ENCODE measurements at regions not wholly inside any gene's neighbourhood (a gene's known extent, or its start where the extent isn't known, plus 50 kb on each side); places are given as distances from the start of the nearest gene placed in this dataset.
A peak's percentile ranks its signal among the peaks of the same experiment; 100 is the strongest.

DNA sequence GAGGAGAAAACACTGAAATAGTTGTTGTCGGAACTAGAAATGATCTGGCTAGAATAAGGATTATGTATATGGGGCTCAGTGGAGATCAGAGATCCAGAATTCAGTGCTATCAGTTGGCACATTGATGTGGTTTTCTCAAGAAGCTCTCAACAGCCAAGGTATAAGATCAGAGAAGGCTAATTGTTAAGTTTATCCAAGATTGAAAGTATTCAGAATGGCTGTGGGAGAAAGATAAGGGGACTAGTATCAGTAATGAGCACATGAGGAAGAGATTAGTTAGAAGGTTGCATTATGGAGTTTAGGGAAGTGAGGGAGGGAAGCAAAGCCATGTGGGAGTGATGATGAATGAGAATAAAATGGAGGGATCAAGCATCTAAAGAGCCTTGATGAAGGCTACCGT, 128.1 kb upstream of the MIS18BP1 start:
- Histone ChIP-seq H2AFZ (ENCODE audit: low read depth, low read length) (no peak overlapping the region), H4K20me1 (ENCODE audit: insufficient read depth) (no peaks in the 10 kb centered on the region)

GRCh38 chr14:45377166-45377565, 124.2 kb upstream of the MIS18BP1 start:
- Histone ChIP-seq H3K79me2 (replicated peaks; ENCODE audit: insufficient read depth, low read length) (no peaks in the 10 kb centered on the region), H3K4me3 (ENCODE audit: low read length) (no peak overlapping the region), H4K20me1 (ENCODE audit: insufficient read depth) (no peaks in the 10 kb centered on the region), H3K27ac (ENCODE audit: low read length) (peak overlapping the region; percentile 50), H3K36me3 (ENCODE audit: insufficient read depth, low read length) (no peaks in the 10 kb centered on the region), H2AFZ (ENCODE audit: low read depth, low read length) (no peak overlapping the region), H3K9me2 (ENCODE audit: insufficient read depth, low read length) (no peaks in the 10 kb centered on the region), H3K9me3 (ENCODE audit: low read length) (no peaks in the 10 kb centered on the region), H3K9ac (ENCODE audit: low read length) (no peak overlapping the region), H3K27me3 (ENCODE audit: insufficient read depth, low read depth, low read length) (no peaks in the 10 kb centered on the region), H3K4me2 (ENCODE audit: low read length) (no peak overlapping the region), H3F3A (ENCODE audit: insufficient read depth, low read length, poor library complexity, severe bottlenecking) (no peaks in the 10 kb centered on the region)
- TF ChIP-seq TAF1 (IDR thresholded peaks at IDR 0.05; ENCODE audit: low read depth) (no peak), EZH2 (IDR thresholded peaks at IDR 0.05; ENCODE audit: borderline replicate concordance, insufficient read depth, low read length, poor library complexity, severe bottlenecking) (no peak), POLR2AphosphoS5 (IDR thresholded peaks at IDR 0.05) (peak; percentile 27)
- TF ChIP-seq, protein P1, sequence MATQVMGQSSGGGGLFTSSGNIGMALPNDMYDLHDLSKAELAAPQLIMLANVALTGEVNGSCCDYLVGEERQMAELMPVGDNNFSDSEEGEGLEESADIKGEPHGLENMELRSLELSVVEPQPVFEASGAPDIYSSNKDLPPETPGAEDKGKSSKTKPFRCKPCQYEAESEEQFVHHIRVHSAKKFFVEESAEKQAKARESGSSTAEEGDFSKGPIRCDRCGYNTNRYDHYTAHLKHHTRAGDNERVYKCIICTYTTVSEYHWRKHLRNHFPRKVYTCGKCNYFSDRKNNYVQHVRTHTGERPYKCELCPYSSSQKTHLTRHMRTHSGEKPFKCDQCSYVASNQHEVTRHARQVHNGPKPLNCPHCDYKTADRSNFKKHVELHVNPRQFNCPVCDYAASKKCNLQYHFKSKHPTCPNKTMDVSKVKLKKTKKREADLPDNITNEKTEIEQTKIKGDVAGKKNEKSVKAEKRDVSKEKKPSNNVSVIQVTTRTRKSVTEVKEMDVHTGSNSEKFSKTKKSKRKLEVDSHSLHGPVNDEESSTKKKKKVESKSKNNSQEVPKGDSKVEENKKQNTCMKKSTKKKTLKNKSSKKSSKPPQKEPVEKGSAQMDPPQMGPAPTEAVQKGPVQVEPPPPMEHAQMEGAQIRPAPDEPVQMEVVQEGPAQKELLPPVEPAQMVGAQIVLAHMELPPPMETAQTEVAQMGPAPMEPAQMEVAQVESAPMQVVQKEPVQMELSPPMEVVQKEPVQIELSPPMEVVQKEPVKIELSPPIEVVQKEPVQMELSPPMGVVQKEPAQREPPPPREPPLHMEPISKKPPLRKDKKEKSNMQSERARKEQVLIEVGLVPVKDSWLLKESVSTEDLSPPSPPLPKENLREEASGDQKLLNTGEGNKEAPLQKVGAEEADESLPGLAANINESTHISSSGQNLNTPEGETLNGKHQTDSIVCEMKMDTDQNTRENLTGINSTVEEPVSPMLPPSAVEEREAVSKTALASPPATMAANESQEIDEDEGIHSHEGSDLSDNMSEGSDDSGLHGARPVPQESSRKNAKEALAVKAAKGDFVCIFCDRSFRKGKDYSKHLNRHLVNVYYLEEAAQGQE (IDR thresholded peaks at IDR 0.05; ENCODE audit: borderline replicate concordance): no peak

More for the DNA sequence above, 128.1 kb upstream of the MIS18BP1 start:
- Histone ChIP-seq H3K79me2 (replicated peaks; ENCODE audit: insufficient read depth, low read length) (no peaks in the 10 kb centered on the region), H3K27ac (ENCODE audit: low read length) (no peak overlapping the region), H3K4me2 (ENCODE audit: low read length) (no peak overlapping the region), H3K36me3 (ENCODE audit: insufficient read depth, low read length) (no peaks in the 10 kb centered on the region), H3K9ac (ENCODE audit: low read length) (no peak overlapping the region), H3F3A (ENCODE audit: insufficient read depth, low read length, poor library complexity, severe bottlenecking) (no peaks in the 10 kb centered on the region), H3K27me3 (ENCODE audit: insufficient read depth, low read depth, low read length) (no peaks in the 10 kb centered on the region), H3K9me3 (ENCODE audit: low read length) (no peaks in the 10 kb centered on the region), H3K4me3 (ENCODE audit: low read length) (no peak overlapping the region), H3K9me2 (ENCODE audit: insufficient read depth, low read length) (no peaks in the 10 kb centered on the region)
- TF ChIP-seq, protein P1 (IDR thresholded peaks at IDR 0.05; ENCODE audit: borderline replicate concordance): no peak
- no peak for TF ChIP-seq MXI1 (conservative IDR thresholded peaks at IDR 0.05; ENCODE audit: poor library complexity, severe bottlenecking)
- no peak for TF ChIP-seq RAD21 (conservative IDR thresholded peaks at IDR 0.05)
- TF ChIP-seq, protein P2, sequence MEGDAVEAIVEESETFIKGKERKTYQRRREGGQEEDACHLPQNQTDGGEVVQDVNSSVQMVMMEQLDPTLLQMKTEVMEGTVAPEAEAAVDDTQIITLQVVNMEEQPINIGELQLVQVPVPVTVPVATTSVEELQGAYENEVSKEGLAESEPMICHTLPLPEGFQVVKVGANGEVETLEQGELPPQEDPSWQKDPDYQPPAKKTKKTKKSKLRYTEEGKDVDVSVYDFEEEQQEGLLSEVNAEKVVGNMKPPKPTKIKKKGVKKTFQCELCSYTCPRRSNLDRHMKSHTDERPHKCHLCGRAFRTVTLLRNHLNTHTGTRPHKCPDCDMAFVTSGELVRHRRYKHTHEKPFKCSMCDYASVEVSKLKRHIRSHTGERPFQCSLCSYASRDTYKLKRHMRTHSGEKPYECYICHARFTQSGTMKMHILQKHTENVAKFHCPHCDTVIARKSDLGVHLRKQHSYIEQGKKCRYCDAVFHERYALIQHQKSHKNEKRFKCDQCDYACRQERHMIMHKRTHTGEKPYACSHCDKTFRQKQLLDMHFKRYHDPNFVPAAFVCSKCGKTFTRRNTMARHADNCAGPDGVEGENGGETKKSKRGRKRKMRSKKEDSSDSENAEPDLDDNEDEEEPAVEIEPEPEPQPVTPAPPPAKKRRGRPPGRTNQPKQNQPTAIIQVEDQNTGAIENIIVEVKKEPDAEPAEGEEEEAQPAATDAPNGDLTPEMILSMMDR (IDR thresholded peaks at IDR 0.05; ENCODE audit: poor library complexity, severe bottlenecking): no peak
- TF ChIP-seq EZH2 (IDR thresholded peaks at IDR 0.05; ENCODE audit: borderline replicate concordance, insufficient read depth, low read length, poor library complexity, severe bottlenecking): no peak
- TF ChIP-seq EP300 (conservative IDR thresholded peaks at IDR 0.05; ENCODE audit: poor library complexity, severe bottlenecking): no peak
- TF ChIP-seq POLR2AphosphoS5 (IDR thresholded peaks at IDR 0.05): no peak
- TF ChIP-seq SMC3 (conservative IDR thresholded peaks at IDR 0.05; ENCODE audit: poor library complexity): no peak
- TF ChIP-seq TAF1 (IDR thresholded peaks at IDR 0.05; ENCODE audit: low read depth): no peak

Measured in neural cell (in vitro differentiated cells).